ENCODE measurements at regions not wholly inside any gene's neighbourhood (a gene's known extent, or its start where the extent isn't known, plus 50 kb on each side); places are given as distances from the start of the nearest gene placed in this dataset.

DNA sequence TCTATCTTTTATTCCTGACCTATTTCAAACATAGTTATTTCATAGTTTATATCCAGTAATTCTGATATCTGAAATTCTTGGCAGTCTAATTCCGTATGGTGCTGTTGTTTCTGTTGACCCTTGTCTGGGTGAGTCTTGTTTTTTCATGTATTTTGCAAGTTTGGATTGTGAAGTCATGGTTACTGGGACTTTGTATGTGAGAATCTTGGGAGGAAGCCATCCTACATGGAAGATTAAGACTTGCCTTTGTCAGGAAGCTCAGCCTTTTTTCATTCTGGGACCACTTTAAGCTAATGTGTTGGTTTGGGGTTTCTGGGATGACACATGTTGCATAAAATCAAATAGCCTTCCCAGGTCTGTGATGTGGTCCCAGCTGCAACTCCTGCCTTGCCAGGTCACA is 191.6 kb upstream of the E2F7 start:
- DNase-seq, result no peak
- intact Hi-C loops (cut with DNase I), result no loop called here
- TF ChIP-seq, protein P1, sequence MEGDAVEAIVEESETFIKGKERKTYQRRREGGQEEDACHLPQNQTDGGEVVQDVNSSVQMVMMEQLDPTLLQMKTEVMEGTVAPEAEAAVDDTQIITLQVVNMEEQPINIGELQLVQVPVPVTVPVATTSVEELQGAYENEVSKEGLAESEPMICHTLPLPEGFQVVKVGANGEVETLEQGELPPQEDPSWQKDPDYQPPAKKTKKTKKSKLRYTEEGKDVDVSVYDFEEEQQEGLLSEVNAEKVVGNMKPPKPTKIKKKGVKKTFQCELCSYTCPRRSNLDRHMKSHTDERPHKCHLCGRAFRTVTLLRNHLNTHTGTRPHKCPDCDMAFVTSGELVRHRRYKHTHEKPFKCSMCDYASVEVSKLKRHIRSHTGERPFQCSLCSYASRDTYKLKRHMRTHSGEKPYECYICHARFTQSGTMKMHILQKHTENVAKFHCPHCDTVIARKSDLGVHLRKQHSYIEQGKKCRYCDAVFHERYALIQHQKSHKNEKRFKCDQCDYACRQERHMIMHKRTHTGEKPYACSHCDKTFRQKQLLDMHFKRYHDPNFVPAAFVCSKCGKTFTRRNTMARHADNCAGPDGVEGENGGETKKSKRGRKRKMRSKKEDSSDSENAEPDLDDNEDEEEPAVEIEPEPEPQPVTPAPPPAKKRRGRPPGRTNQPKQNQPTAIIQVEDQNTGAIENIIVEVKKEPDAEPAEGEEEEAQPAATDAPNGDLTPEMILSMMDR (IDR thresholded peaks at IDR 0.05), result no peak
- TF ChIP-seq POLR2A (IDR thresholded peaks at IDR 0.05), result no peak
- H3K36me3 ChIP-seq (replicated peaks in 1 of 2), result no peaks in the 10 kb centered on the region
- H3K4me1 ChIP-seq (replicated peaks in 1 of 2), result no peaks in the 10 kb centered on the region
- H3K9me3 ChIP-seq (replicated peaks in 1 of 3), result no peaks in the 10 kb centered on the region
- no peaks in the 10 kb centered on the region for H3K27me3 ChIP-seq
- no peak overlapping the region for H3K4me3 ChIP-seq
- 26 to 52% (median 41%) methylated on average over 1 of the region's 1 CpG for WGBS, 4 donors
- H3K27ac ChIP-seq, result no peak overlapping the region

DNA sequence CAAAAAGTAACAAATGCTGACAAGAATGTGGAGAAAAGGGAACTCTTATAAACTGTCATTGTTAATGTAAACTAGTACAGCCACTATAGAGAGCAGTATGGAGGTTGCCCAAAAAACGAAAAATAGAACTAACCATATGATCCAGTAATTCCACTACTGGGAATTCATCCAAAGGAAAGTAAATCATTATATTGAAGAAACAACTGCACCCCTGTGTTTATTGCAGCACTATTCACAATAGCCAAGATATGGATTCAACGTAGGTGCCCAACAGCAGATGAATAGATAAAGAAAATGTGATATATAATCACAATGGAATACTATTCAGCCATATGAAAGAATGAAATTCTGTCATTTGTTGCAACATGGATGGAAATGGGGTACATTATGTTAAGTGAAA is 188.0 kb upstream of the E2F7 start:
- TF ChIP-seq, protein P1 (IDR thresholded peaks at IDR 0.05), result no peak
- TF ChIP-seq POLR2A (IDR thresholded peaks at IDR 0.05), result no peak
- DNase-seq, result no peak
- no peaks in the 10 kb centered on the region for H3K27me3 ChIP-seq
- intact Hi-C loops (cut with DNase I), result no loop called here
- no peaks in the 10 kb centered on the region for H3K9me3 ChIP-seq (replicated peaks in 1 of 3)
- no peak overlapping the region for H3K4me3 ChIP-seq
- no peaks in the 10 kb centered on the region for H3K36me3 ChIP-seq (replicated peaks in 1 of 2)
- WGBS, 4 donors, result 55 to 73% (median 66%) methylated on average over 2 of the region's 2 CpGs
- no peak overlapping the region for H3K27ac ChIP-seq
- H3K4me1 ChIP-seq (replicated peaks in 1 of 2), result no peaks in the 10 kb centered on the region

- TF ChIP-seq, protein P1 (IDR thresholded peaks at IDR 0.05), result no peak
- no peak for TF ChIP-seq POLR2A (IDR thresholded peaks at IDR 0.05)
- 66 to 84% (median 71%) methylated on average over 2 of the region's 2 CpGs for WGBS, 4 donors
- Histone ChIP-seq H3K27ac (no peak overlapping the region), H3K27me3 (no peaks in the 10 kb centered on the region), H3K9me3 (replicated peaks in 1 of 3) (no peaks in the 10 kb centered on the region), H3K4me3 (no peak overlapping the region), H3K4me1 (replicated peaks in 1 of 2) (no peaks in the 10 kb centered on the region), H3K36me3 (replicated peaks in 1 of 2) (no peaks in the 10 kb centered on the region)
- no peak for DNase-seq
- intact Hi-C loops (cut with DNase I), result no loop called here
These were observed 186.4 kb upstream of the E2F7 start for GRCh38 chr12:77251799-77252198.

- DNase-seq, result no peak
- WGBS, 4 donors, result 88 to 93% (median 91%) methylated on average over 3 to 5 of the region's 5 CpGs
- H3K36me3 ChIP-seq (replicated peaks in 1 of 2), result no peaks in the 10 kb centered on the region
- no peak overlapping the region for H3K27ac ChIP-seq
- no peaks in the 10 kb centered on the region for H3K4me1 ChIP-seq (replicated peaks in 1 of 2)
- TF ChIP-seq, protein P1 (IDR thresholded peaks at IDR 0.05), result no peak
- TF ChIP-seq POLR2A (IDR thresholded peaks at IDR 0.05), result no peak
- H3K9me3 ChIP-seq (replicated peaks in 1 of 3), result no peaks in the 10 kb centered on the region
- intact Hi-C loops (cut with DNase I), result no loop called here
- no peaks in the 10 kb centered on the region for H3K27me3 ChIP-seq
- H3K4me3 ChIP-seq, result no peak overlapping the region
These were observed 184.5 kb upstream of the E2F7 start for GRCh38 chr12:77249892-77250291.

Measured in adrenal gland (tissue), 9 donors.